NCI-H345 treated with DMSO at 0.1 percent for 48 hours (cell line): ENCODE measurements at regions not wholly inside any gene's neighbourhood (a gene's known extent, or its start where the extent isn't known, plus 50 kb on each side); places are given as distances from the start of the nearest gene placed in this dataset.
"Not testable (repeated sequence)": the region's sequence is repeated elsewhere in the genome, so short reads cannot be mapped to it uniquely, and the experiment has no call there.

Experiments used
- DNase-seq: peaks from one replicate; lab custom pipeline; 2025; ENCODE audit not compliant: unreplicated experiment; lab: John Stamatoyannopoulos, UW

DNA sequence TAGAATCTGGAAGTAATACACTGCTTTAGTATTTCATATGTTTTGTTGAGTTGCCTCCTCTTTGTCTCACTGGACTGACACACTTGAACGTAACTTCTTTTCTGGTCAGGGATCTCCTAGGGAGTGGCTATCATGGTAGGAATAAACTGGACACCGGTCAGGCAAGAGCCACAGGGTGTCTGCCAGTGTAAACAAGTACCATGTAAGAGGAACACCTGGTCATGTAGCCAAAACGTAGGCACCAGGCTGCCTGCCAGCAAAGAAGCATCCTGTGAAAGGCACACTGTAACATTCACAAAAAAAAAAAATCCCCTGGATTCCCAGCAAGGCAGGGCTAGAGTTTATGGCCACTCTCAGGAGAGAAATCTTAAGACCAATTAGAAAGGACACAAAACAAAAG, 372.8 kb upstream of the RND3 start:
- DNase-seq, result no peak

DNA sequence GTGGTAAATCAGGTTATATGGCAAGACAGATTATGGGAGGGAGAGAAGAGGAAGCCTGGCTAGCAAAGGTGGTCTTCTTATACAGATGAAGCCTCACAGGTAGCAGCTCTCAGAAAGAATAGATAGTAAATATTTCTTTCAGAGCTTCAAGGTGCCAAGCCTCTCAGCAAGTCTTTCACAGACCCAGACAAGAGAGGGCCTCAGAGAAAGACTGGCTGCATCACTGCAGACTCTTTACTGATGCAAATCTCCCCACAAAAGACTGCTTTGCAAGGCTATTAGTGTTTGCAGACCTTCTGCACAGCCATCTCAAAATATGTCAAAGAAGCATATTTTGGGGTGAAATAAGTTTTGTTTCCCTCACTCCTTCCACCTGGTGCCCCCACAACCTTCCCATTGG, 372.4 kb upstream of the RND3 start:
- no peak for DNase-seq

- DNase-seq, result no peak
Observed at GRCh38 chr2:150859162-150859561, 371.7 kb upstream of the RND3 start.

- DNase-seq, result no peak
Observed at GRCh38 chr2:150858382-150858781, 370.9 kb upstream of the RND3 start.

DNA sequence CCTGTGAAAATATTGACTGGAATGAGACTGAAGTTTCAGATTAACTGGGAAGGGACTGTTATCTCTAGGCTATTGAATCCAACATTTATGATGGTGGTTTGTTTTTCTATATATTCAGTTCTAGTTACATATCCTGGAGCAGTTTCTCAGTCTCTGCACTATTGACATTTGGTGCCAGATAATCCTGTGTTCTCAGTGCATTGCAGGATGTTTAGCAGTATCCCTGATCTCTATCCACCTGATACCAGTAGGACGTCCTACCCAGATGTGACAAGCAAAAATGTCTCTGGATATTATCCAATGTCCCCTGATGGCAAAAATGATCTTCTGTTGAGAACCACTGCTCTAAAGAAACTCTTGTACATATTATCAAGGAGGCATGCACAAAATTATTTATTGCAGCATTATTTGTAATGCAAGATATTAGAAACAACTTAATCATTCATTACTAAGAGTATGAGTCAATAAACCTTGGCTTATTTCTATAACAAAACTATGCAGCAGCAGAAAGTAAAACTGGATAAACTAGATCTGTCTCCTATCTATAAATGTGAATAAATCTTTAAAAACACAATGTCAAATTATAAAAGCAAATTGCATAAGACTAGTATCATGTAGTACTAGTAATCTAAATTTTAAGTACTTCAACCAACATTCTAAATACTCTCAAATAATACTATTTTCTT, 369.3 kb upstream of the RND3 start:
- no peak for DNase-seq

- DNase-seq, result no peak
Observed at GRCh38 chr2:150853263-150853662, 365.8 kb upstream of the RND3 start.

DNA sequence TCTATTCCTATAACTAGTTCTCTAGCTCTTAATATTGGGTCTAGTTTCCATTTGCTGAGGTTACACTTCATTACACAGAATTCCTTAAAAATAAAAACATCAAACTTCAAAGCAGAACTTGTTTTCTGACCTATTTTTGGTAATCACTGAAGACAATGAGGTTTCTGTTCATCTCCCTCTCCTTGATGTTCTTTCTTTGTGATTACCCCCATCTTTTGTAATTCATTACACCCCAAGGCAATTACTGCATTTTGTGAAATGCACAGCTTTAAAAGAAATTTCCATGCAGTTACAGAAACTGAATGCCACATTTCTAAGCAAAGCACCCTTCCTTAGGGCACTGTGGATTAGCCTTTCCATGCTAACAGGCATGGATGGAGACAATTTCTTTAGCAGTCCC, 363.2 kb upstream of the RND3 start:
- DNase-seq, result no peak

DNA sequence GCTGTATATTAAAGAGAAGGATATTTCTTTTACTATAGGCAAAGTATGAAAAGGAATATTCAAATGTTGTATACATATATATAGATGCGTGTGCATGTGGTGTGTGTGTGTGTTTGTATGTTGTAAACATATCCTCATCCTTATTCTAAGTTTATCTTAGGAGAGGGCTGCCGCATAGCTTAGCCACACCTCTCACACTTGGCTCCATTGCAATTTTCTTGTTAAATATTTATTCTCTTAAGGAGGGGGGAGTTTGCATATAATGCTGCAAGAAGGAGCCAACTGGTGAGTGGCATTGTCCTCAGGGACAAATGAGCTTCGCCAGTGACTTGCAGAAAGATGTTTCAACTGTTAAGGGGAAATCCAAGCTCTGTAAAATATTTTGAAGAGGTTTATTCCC, 360.1 kb upstream of the RND3 start:
- no peak for DNase-seq

DNA sequence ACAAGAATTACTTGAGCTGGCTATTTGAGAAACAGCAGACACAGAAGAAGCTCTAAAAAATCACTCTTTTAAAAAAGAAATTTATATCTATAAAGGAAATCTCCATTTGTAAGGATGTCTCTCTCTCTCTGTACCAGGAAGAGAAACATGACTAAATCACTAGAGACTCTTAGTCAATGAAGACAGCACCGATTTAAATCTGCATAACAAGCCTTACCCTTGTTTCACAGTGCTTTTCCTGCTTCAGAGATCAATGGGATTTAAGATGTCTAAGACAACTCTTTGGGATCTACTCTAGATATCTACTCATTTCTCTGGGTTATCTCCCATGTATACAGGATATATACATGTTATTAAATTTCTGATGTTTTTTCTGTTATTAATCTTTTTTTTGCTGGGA, 359.2 kb upstream of the RND3 start:
- no peak for DNase-seq

GRCh38 chr2:150832686-150833085, 345.2 kb upstream of the RND3 start:
- no peak for DNase-seq

DNA sequence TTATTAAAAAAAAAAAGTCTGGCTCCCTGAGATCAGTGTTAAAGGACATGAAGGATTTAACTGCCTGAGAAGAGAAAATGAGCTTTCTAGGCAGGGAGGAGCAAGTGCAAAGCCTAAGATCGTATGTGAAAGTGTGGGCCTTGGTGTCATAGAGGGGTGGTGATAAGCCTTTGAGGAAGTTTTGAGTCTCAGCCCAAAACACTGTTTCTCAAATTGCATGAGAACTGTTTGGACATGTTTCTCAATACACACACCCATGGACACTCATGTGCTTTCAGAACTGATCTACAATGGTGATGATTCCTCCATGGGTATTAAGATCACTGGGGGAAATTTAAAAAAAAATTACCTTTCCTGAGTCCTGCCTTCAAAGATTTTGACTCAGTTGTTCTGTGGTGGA, 336.7 kb upstream of the RND3 start:
- DNase-seq, result no peak

- DNase-seq, result no peak
Observed at GRCh38 chr2:150817422-150817821, 330.0 kb upstream of the RND3 start.

- no peak for DNase-seq
Observed at GRCh38 chr2:150812664-150813367, 325.3 kb upstream of the RND3 start.

DNA sequence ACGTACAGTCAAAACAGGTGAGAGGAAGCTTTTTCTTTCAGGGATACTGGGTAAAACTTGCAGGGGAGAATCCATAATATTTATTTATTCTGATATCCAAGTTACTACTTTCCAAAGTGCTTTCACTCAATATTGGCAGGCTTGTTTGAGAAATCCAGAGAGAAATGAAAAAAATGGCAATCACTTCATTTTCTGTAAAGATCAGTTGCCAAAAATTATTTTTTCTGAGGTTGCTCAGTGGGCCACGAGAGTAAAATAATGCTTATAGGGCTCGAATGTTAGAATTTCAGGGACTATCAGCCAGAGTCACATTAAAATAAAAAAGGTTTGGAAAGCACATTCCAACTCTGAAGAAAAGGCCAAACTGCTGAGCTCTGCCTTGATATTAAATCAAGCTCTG, 324.6 kb upstream of the RND3 start:
- no peak for DNase-seq

- no peak for DNase-seq
Observed at GRCh38 chr2:150811259-150811855, 323.9 kb upstream of the RND3 start.

DNA sequence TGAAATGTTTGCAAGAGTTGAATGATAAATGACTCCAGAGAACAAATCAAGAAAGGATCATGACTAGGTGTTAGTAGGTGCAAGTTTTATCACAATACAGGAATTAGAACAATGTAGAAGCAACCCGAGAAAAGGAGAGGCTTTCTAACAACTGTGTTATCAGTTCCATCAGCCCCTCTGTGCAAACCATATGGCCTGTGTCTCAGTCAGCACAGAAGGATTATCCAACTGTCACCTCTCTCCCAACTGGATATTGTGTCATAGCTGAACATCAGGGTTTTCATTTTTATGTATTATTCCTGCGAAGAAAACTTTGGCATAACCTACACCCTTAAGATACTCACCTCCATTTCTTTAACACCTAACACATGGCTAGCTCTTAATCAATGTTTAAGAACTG, 321.6 kb upstream of the RND3 start:
- no peak for DNase-seq

DNA sequence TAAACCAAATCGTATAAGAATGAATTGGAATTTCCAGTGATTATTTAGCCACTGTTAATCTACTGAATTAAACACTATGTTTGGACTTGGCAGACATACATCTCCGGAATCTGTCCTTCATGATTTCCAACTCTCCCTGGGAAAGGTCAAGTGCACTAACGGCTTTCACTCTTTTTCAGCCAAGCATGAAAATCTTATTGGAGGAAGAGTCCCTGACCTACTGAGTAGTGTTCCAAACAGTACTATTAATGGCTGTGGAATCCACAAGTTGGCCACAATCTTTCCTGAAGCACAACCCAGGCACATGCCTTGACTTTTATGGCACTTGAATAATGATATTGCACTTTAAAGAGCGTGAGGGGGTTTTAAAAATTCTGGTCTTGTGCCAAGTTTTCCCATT, 318.9 kb upstream of the RND3 start:
- DNase-seq, result no peak

- no peak for DNase-seq
Observed at GRCh38 chr2:150803689-150804398, 316.4 kb upstream of the RND3 start.

- DNase-seq, result no peak
Observed at GRCh38 chr2:150802635-150803034, 315.2 kb upstream of the RND3 start.

DNA sequence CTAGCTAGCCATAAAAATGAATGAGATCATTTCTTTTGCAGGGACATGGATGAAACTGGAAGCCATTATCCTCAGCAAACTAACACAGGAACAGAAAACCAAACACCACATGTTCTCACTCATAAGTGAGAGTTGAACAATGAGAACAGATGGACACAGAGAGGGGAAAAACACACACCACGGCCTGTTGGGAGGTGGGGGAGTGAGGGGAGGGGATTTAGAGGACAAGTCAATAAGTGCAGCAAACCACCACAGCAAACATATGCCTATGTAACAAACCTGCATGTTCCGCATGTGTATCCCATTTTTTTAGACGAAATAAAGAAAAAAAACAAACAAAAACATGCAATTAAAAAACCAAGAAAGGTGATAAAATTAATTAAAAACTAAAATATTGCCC, 308.8 kb upstream of the RND3 start:
- not testable (repeated sequence) for DNase-seq

DNA sequence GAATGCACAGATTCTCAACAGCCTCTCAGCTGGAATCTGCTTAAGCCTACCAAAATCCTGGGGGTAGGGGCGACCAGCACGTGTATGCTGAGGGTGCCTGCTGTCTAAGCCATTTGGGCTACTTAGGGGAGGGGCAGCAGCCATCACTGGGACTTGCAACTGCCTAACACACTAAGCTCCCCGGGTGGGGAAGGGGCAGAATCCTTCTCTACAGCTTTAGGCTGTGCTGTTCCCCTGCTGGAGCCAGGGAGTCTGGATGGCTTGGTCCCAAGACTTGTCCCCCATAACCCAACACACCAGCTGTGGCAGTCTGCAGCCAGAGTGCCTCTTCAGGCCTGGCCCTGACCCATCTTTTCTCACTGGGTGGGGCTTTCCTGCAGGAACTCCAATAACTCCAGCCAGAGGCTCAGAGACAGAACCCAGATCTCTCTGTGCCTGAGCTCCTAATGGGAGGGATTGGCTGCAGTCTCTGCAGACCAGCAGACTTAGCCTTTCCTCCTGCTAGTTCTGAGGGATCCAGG, 305.4 kb upstream of the RND3 start:
- DNase-seq, result no peak

GRCh38 chr2:150791567-150791966, 304.1 kb upstream of the RND3 start:
- no peak for DNase-seq
